GM19324 (cell line): ENCODE measurements at regions not wholly inside any gene's neighbourhood (a gene's known extent, or its start where the extent isn't known, plus 50 kb on each side); places are given as distances from the start of the nearest gene placed in this dataset.

Experiments used
- ATAC-seq: cut with Tn5 transposase; IDR thresholded peaks from one replicate; pipeline ENCODE4 v1.9.1; 2021; ENCODE audit warnings: mild to moderate bottlenecking, moderate library complexity; ENCODE audit not compliant: unreplicated experiment, low FRiP score

- no peak for ATAC-seq
These were observed 231.3 kb upstream of the USP25 start for GRCh38 chr21:15498455-15498854.

GRCh38 chr21:15506086-15506485 is 223.7 kb upstream of the USP25 start:
- no peak for ATAC-seq

- no peak for ATAC-seq
These were observed 221.2 kb upstream of the USP25 start for GRCh38 chr21:15508554-15508953.

GRCh38 chr21:15514073-15514946 is 215.5 kb upstream of the USP25 start:
- ATAC-seq: peak; percentile 96

- ATAC-seq: no peak
These were observed 213.9 kb upstream of the USP25 start for GRCh38 chr21:15515908-15516307.

- no peak for ATAC-seq
These were observed 212.4 kb upstream of the USP25 start for GRCh38 chr21:15517394-15517793.

- no peak for ATAC-seq
These were observed 208.8 kb upstream of the USP25 start for GRCh38 chr21:15520811-15521643.

- no peak for ATAC-seq
These were observed 208.2 kb upstream of the USP25 start for GRCh38 chr21:15521644-15522001.

GRCh38 chr21:15522148-15522547 is 207.6 kb upstream of the USP25 start:
- no peak for ATAC-seq

GRCh38 chr21:15524855-15525254 is 204.9 kb upstream of the USP25 start:
- ATAC-seq: no peak

- no peak for ATAC-seq
These were observed 203.0 kb upstream of the USP25 start for GRCh38 chr21:15526798-15527197.

GRCh38 chr21:15528346-15528745 is 201.4 kb upstream of the USP25 start:
- no peak for ATAC-seq

- ATAC-seq: no peak
These were observed 197.8 kb upstream of the USP25 start for GRCh38 chr21:15531986-15532385.

- ATAC-seq: no peak
These were observed 196.2 kb upstream of the USP25 start for GRCh38 chr21:15533618-15534017.

- no peak for ATAC-seq
These were observed 195.3 kb upstream of the USP25 start for GRCh38 chr21:15534450-15534886.

- no peak for ATAC-seq
These were observed 190.4 kb upstream of the USP25 start for GRCh38 chr21:15539376-15539775.

- ATAC-seq: no peak
These were observed 186.3 kb upstream of the USP25 start for GRCh38 chr21:15543473-15543872.

GRCh38 chr21:15549671-15550070 is 180.1 kb upstream of the USP25 start:
- ATAC-seq: no peak

- no peak for ATAC-seq
These were observed 176.8 kb upstream of the USP25 start for GRCh38 chr21:15552914-15553494.

GRCh38 chr21:15557925-15558324 is 171.9 kb upstream of the USP25 start:
- ATAC-seq: no peak

GRCh38 chr21:15558884-15559283 is 170.9 kb upstream of the USP25 start:
- no peak for ATAC-seq
